Esophagus muscularis mucosa (tissue), 4 donors: ENCODE measurements at regions not wholly inside any gene's neighbourhood (a gene's known extent, or its start where the extent isn't known, plus 50 kb on each side); places are given as distances from the start of the nearest gene placed in this dataset.

ENCODE experiments used
- EP300 ChIP-seq: sonication (generic); formaldehyde crosslinking; IDR thresholded peaks from one replicate; pipeline ENCODE4 v1.6.1; 2017; ENCODE audit warnings: antibody characterized with exemption
- POLR2A ChIP-seq: fragments of 450-650 bp; IDR thresholded peaks from one replicate; pipeline ENCODE4 v1.6.1; 2017; ENCODE audit warnings: antibody characterized with exemption, moderate library complexity, mild to moderate bottlenecking, low read depth
- TF ChIP-seq, protein P1 (sequence below), 3 experiments: fragments of 200-600 bp in 2 of 3; fragments of 450-650 bp in 1 of 3; sonication (generic) in 2 of 3; IDR thresholded peaks; one replicate each; pipeline ENCODE4 v1.5.1; 2017 to 2019; ENCODE audit warnings: antibody characterized with exemption in 3 of 3, mild to moderate bottlenecking in 2 of 3, moderate library complexity in 1 of 3

DNA sequence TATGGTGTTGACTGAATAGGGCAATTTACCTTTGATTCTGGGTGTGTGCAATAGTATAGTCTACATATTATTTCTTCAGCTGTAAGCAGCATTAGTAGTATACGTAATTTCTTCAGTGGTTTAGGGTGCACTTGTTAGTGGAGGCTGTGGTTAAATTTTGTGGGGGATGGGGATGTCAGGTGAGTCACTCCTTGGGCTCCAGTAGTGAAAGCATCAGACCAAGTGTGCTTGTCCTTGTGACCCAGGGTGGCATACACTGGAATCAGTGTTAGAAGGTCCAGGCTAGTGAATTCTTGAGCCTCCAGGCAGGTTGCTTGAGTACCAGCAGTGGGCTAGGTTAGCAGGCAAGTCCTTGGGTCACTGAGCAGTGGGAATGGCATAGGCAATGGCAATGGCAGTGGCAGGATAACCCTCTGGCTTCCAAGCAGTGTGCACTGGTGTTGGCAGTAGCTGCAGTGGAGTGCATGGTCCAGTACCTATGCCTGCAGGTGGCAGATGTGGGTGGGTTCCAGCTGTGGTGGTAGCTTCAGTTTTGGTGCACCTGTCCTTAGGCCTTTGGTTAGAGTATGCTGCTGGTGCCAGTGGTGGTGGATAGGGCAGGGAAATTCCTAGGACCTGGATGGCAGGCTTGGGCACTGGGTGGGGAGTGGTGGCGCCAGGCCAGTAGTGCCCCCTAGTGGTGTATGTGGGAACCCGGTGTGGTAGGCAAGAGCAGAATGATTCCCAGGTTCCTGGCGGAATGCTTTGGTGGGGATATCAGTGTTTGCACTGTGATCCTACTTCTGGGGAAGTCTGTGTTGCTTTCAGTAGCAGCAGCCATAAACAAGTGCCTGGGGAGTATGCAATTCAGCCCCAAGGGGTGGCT is 531.0 kb downstream of the SMARCA1 start:
- TF ChIP-seq EP300, result no peak
- TF ChIP-seq, protein P1, sequence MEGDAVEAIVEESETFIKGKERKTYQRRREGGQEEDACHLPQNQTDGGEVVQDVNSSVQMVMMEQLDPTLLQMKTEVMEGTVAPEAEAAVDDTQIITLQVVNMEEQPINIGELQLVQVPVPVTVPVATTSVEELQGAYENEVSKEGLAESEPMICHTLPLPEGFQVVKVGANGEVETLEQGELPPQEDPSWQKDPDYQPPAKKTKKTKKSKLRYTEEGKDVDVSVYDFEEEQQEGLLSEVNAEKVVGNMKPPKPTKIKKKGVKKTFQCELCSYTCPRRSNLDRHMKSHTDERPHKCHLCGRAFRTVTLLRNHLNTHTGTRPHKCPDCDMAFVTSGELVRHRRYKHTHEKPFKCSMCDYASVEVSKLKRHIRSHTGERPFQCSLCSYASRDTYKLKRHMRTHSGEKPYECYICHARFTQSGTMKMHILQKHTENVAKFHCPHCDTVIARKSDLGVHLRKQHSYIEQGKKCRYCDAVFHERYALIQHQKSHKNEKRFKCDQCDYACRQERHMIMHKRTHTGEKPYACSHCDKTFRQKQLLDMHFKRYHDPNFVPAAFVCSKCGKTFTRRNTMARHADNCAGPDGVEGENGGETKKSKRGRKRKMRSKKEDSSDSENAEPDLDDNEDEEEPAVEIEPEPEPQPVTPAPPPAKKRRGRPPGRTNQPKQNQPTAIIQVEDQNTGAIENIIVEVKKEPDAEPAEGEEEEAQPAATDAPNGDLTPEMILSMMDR (IDR thresholded peaks at IDR 0.05), result no peak
- TF ChIP-seq POLR2A, result no peak
